Stimulated activated CD4-positive, alpha-beta T cell treated with anti-CD3 and anti-CD28 coated beads, Interleukin-15, amount 100 ng/mL, for 24 hours (primary cell): ENCODE measurements at regions not wholly inside any gene's neighbourhood (a gene's known extent, or its start where the extent isn't known, plus 50 kb on each side); places are given as distances from the start of the nearest gene placed in this dataset.

Experiments used
- DNase-seq: peaks from one replicate; pipeline ENCODE4 v3.0.0-alpha.2; 2020

GRCh38 chr21:18460979-18461378 lies 57.4 kb upstream of the TMPRSS15 start:
- no peak for DNase-seq

GRCh38 chr21:18461743-18462142 lies 58.2 kb upstream of the TMPRSS15 start:
- no peak for DNase-seq

- DNase-seq = no peak
Measured at GRCh38 chr21:18467715-18468114, 64.1 kb upstream of the TMPRSS15 start.

- no peak for DNase-seq
Measured at GRCh38 chr21:18468790-18469189, 65.2 kb upstream of the TMPRSS15 start.

- DNase-seq = no peak
Measured at GRCh38 chr21:18476639-18477038, 73.1 kb upstream of the TMPRSS15 start.

- DNase-seq = no peak
Measured at GRCh38 chr21:18477043-18477442, 73.5 kb upstream of the TMPRSS15 start.

- DNase-seq = no peak
Measured at GRCh38 chr21:18478513-18478912, 74.9 kb upstream of the TMPRSS15 start.

- no peak for DNase-seq
Measured at GRCh38 chr21:18488252-18488651, 84.7 kb upstream of the TMPRSS15 start.

GRCh38 chr21:18493422-18493821 lies 89.8 kb upstream of the TMPRSS15 start:
- no peak for DNase-seq

- no peak for DNase-seq
Measured at GRCh38 chr21:18495523-18495922, 91.9 kb upstream of the TMPRSS15 start.

- no peak for DNase-seq
Measured at GRCh38 chr21:18498431-18498830, 94.8 kb upstream of the TMPRSS15 start.

GRCh38 chr21:18499761-18500376 lies 96.3 kb upstream of the TMPRSS15 start:
- DNase-seq = peak; percentile 56

GRCh38 chr21:18518054-18518481 lies 114.5 kb upstream of the TMPRSS15 start:
- no peak for DNase-seq

- no peak for DNase-seq
Measured at GRCh38 chr21:18521204-18521603, 117.6 kb upstream of the TMPRSS15 start.

GRCh38 chr21:18522181-18522972 lies 118.8 kb upstream of the TMPRSS15 start:
- no peak for DNase-seq

GRCh38 chr21:18524097-18524880 lies 120.7 kb upstream of the TMPRSS15 start:
- no peak for DNase-seq

- no peak for DNase-seq
Measured at GRCh38 chr21:18529254-18529653, 125.7 kb upstream of the TMPRSS15 start.

- DNase-seq = no peak
Measured at GRCh38 chr21:18542081-18542480, 138.5 kb upstream of the TMPRSS15 start.

GRCh38 chr21:18545908-18546307 lies 142.3 kb upstream of the TMPRSS15 start:
- DNase-seq = no peak

- no peak for DNase-seq
Measured at GRCh38 chr21:18547347-18547746, 143.8 kb upstream of the TMPRSS15 start.

GRCh38 chr21:18548249-18548648 lies 144.7 kb upstream of the TMPRSS15 start:
- DNase-seq = no peak

GRCh38 chr21:18549214-18549905 lies 145.8 kb upstream of the TMPRSS15 start:
- no peak for DNase-seq

GRCh38 chr21:18550361-18550760 lies 146.8 kb upstream of the TMPRSS15 start:
- DNase-seq = no peak
